OCI-LY1 (cell line): ENCODE measurements at regions not wholly inside any gene's neighbourhood (a gene's known extent, or its start where the extent isn't known, plus 50 kb on each side); places are given as distances from the start of the nearest gene placed in this dataset.

Experiments used
- H2AFZ ChIP-seq: fragments of 200-600 bp; sonication (generic), shearing (Covaris generic); 2 replicates; pipeline ENCODE4 v1.6.0; 2014; ENCODE audit warnings: antibody characterized with exemption, mild to moderate bottlenecking, low read length
- H3F3A ChIP-seq: fragments of 200-600 bp; sonication (generic), shearing (Covaris generic); 2 replicates; pipeline ENCODE4 v1.6.0; 2014; ENCODE audit warnings: mild to moderate bottlenecking, antibody characterized with exemption, low read length, moderate library complexity; ENCODE audit not compliant: insufficient read depth
- H3K27ac ChIP-seq: fragments of 200-600 bp; sonication (generic); 2 replicates; pipeline ENCODE4 v1.5.1; 2014; ENCODE audit warnings: low read length, mixed run types, mild to moderate bottlenecking, low read depth; ENCODE audit not compliant: poor library complexity, severe bottlenecking
- H3K27me3 ChIP-seq: fragments of 200-600 bp; sonication (generic); 2 replicates; pipeline ENCODE4 v1.6.0; 2014; ENCODE audit warnings: antibody characterized with exemption, mild to moderate bottlenecking, low read length, moderate library complexity; ENCODE audit not compliant: insufficient read depth
- H3K36me3 ChIP-seq: fragments of 200-600 bp; sonication (generic); 2 replicates; pipeline ENCODE4 v1.6.1; 2014; ENCODE audit warnings: mild to moderate bottlenecking, antibody characterized with exemption, low read length, moderate library complexity, mixed read lengths; ENCODE audit not compliant: insufficient read depth
- H3K4me1 ChIP-seq: fragments of 200-600 bp; sonication (generic); 2 replicates; pipeline ENCODE4 v1.5.1; 2014; ENCODE audit warnings: mild to moderate bottlenecking, low read length, moderate library complexity; ENCODE audit not compliant: insufficient read depth, severe bottlenecking
- H3K4me2 ChIP-seq: fragments of 200-600 bp; sonication (generic), shearing (Covaris generic); 2 replicates; pipeline ENCODE4 v1.6.1; 2014; ENCODE audit warnings: low read length
- H3K4me3 ChIP-seq: fragments of 200-600 bp; sonication (generic); 2 replicates; pipeline ENCODE4 v1.5.1; 2014; ENCODE audit warnings: low read length, low read depth, mild to moderate bottlenecking, mixed read lengths; ENCODE audit not compliant: poor library complexity, severe bottlenecking
- H3K79me2 ChIP-seq: fragments of 200-600 bp; shearing (Covaris generic); 2 replicates; pipeline ENCODE4 v1.6.1; 2016; ENCODE audit warnings: mixed run types, low read length, mixed read lengths; ENCODE audit not compliant: insufficient read depth
- H3K9ac ChIP-seq: fragments of 200-600 bp; sonication (generic), shearing (Covaris generic); 2 replicates; pipeline ENCODE4 v1.6.1; 2014; ENCODE audit warnings: mild to moderate bottlenecking, low read length, mixed read lengths
- H3K9me2 ChIP-seq: fragments of 200-600 bp; sonication (generic), shearing (Covaris generic); 2 replicates; pipeline ENCODE4 v1.6.1; 2014; ENCODE audit warnings: low read depth, mild to moderate bottlenecking, low read length, mixed read lengths
- H3K9me3 ChIP-seq: fragments of 200-600 bp; shearing (Covaris generic); 2 replicates; pipeline ENCODE4 v1.6.1; 2014; ENCODE audit warnings: low read length, mixed read lengths
- H4K20me1 ChIP-seq: fragments of 200-600 bp; sonication (generic), shearing (Covaris generic); 2 replicates; pipeline ENCODE4 v1.6.0; 2016; ENCODE audit warnings: mild to moderate bottlenecking, low read length; ENCODE audit not compliant: insufficient read depth
- EZH2 ChIP-seq: fragments of 200-600 bp; sonication (generic), shearing (Covaris generic); IDR thresholded peaks from 2 replicates; pipeline ENCODE4 v1.8.0; 2017; ENCODE audit warnings: borderline replicate concordance, mixed run types, mild to moderate bottlenecking, antibody characterized with exemption, low read length, moderate library complexity, mixed read lengths
- TF ChIP-seq, protein P1 (sequence below): fragments of 200-600 bp; sonication (generic), shearing (Covaris generic); IDR thresholded peaks from 2 replicates; pipeline ENCODE4 v1.5.1; 2017; ENCODE audit warnings: mild to moderate bottlenecking, antibody characterized with exemption, low read length, moderate library complexity, mixed read lengths

DNA sequence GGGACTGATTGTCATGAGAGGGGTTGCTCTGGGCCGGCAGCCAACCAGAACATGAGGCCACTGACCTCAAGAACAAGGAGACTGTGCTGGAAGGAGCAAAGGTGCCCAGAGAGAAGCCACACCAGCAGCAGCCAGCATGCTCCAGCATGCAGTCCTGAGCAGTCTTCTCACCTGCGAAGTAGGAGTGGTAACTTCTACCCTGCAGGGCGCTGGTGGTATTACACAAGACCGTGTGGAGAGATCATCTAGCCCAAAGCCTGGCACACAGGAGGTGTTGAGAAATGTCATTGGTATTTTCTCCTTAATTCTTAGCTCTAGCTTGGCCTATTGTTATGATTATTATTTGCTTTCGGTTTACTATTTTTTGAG lies 132.7 kb downstream of the TSN start:
- Histone ChIP-seq H3K9me2 (no peaks in the 10 kb centered on the region), H3K27me3 (no peaks in the 10 kb centered on the region)
- no peak for TF ChIP-seq EZH2
- TF ChIP-seq, protein P1, sequence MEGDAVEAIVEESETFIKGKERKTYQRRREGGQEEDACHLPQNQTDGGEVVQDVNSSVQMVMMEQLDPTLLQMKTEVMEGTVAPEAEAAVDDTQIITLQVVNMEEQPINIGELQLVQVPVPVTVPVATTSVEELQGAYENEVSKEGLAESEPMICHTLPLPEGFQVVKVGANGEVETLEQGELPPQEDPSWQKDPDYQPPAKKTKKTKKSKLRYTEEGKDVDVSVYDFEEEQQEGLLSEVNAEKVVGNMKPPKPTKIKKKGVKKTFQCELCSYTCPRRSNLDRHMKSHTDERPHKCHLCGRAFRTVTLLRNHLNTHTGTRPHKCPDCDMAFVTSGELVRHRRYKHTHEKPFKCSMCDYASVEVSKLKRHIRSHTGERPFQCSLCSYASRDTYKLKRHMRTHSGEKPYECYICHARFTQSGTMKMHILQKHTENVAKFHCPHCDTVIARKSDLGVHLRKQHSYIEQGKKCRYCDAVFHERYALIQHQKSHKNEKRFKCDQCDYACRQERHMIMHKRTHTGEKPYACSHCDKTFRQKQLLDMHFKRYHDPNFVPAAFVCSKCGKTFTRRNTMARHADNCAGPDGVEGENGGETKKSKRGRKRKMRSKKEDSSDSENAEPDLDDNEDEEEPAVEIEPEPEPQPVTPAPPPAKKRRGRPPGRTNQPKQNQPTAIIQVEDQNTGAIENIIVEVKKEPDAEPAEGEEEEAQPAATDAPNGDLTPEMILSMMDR: peak; percentile 56

DNA sequence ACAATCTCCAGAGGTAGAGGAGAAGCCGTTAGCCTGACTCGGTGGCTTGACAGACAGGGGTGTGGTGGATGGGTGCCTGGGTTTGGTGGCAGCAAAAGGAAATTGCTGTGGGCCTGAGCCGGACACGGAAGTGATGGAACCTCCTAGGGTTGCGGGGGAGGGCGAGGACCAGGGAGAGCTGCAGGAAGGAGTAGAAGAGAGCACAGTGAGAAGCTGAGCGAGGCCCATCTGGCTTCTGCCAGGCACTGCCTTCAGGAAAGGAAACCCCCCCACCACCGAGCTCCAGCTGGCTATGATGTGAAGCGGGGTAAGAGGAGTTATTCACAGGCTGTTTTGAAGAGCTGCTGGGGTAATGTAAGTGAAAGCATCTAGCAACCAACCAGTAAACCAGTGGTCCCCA lies 134.6 kb downstream of the TSN start:
- no peaks in the 10 kb centered on the region for H3F3A ChIP-seq
- H4K20me1 ChIP-seq: no peaks in the 10 kb centered on the region
- no peak overlapping the region for H3K27ac ChIP-seq
- H3K4me2 ChIP-seq: no peak overlapping the region
- H3K27me3 ChIP-seq: peaks cover 4% of the 10 kb centered on the region; the same call in 1 of the 2 replicates
- no peak for TF ChIP-seq EZH2
- TF ChIP-seq, protein P1: no peak
- no peaks in the 10 kb centered on the region for H3K9me2 ChIP-seq
- H3K4me1 ChIP-seq: no peaks in the 10 kb centered on the region
- no peak overlapping the region for H3K4me3 ChIP-seq
- H3K9ac ChIP-seq: no peak overlapping the region
- no peaks in the 10 kb centered on the region for H3K9me3 ChIP-seq
- no peak overlapping the region for H2AFZ ChIP-seq
- no peaks in the 10 kb centered on the region for H3K79me2 ChIP-seq
- no peaks in the 10 kb centered on the region for H3K36me3 ChIP-seq

More for the DNA sequence above, 132.7 kb downstream of the TSN start:
- H3K9ac ChIP-seq: no peak overlapping the region
- H3K4me2 ChIP-seq: no peak overlapping the region
- H3K9me3 ChIP-seq: no peaks in the 10 kb centered on the region
- no peaks in the 10 kb centered on the region for H3K36me3 ChIP-seq
- no peak overlapping the region for H3K27ac ChIP-seq
- H3F3A ChIP-seq: no peaks in the 10 kb centered on the region
- no peak overlapping the region for H3K4me3 ChIP-seq
- H4K20me1 ChIP-seq: no peaks in the 10 kb centered on the region
- H3K4me1 ChIP-seq: no peaks in the 10 kb centered on the region
- H3K79me2 ChIP-seq: no peaks in the 10 kb centered on the region
- H2AFZ ChIP-seq: no peak overlapping the region

GRCh38 chr2:121895723-121896571 lies 140.5 kb downstream of the TSN start:
- no peak overlapping the region for H2AFZ ChIP-seq
- no peak overlapping the region for H3K4me3 ChIP-seq
- H3K9ac ChIP-seq: no peak overlapping the region
- H3K9me2 ChIP-seq: no peaks in the 10 kb centered on the region
- peaks cover 4% of the 10 kb centered on the region; the same call in 1 of the 2 replicates for H3K27me3 ChIP-seq
- no peaks in the 10 kb centered on the region for H4K20me1 ChIP-seq
- no peak for TF ChIP-seq EZH2
- TF ChIP-seq, protein P1: no peak
- H3F3A ChIP-seq: no peaks in the 10 kb centered on the region
- H3K4me1 ChIP-seq: peaks cover 12% of the 10 kb centered on the region
- no peaks in the 10 kb centered on the region for H3K36me3 ChIP-seq
- H3K9me3 ChIP-seq: no peaks in the 10 kb centered on the region
- no peaks in the 10 kb centered on the region for H3K79me2 ChIP-seq
- no peak overlapping the region for H3K27ac ChIP-seq
- H3K4me2 ChIP-seq: no peak overlapping the region
